GM12878 (cell line): ENCODE measurements at regions not wholly inside any gene's neighbourhood (a gene's known extent, or its start where the extent isn't known, plus 50 kb on each side); places are given as distances from the start of the nearest gene placed in this dataset.

ENCODE experiments used
- ATAC-seq: fragments of 200-7000 bp; cut with Tn5 transposase; 3 replicates; pipeline ENCODE4 v1.9.1; 2020; ENCODE audit warnings: mild to moderate bottlenecking, moderate library complexity
- BruUV-seq: library from RNA; stranded (reverse); fragments of 400-500 nt; replicated peaks from 2 replicates; lab custom pipeline; 2021; lab: Mats Ljungman, UMichigan
- CTCF ChIA-PET: fragments of 300-600 bp; sonication (Branson Sonifier 250); formaldehyde crosslinking; extraction: SDS; loops from one replicate; lab custom pipeline; 2021; ENCODE audit warnings: inconsistent platforms; lab: Yijun Ruan, JAX
- POLR2A ChIA-PET: fragments of 350-600 bp; formaldehyde crosslinking; extraction: SDS; loops from one replicate; lab custom pipeline; 2021; ENCODE audit warnings: inconsistent platforms; lab: Charles Lee
- RAD21 ChIA-PET: fragments of 300-600 bp; sonication (Branson Sonifier 250); formaldehyde crosslinking; loops from one replicate; lab custom pipeline; 2023; ENCODE audit warnings: antibody characterized with exemption; ENCODE audit not compliant: unreplicated experiment; lab: Charles Lee
- SMC1A ChIA-PET: fragments of 300-600 bp; sonication (Branson Sonifier 250); formaldehyde crosslinking; loops from one replicate; lab custom pipeline; 2023; ENCODE audit not compliant: unreplicated experiment, uncharacterized antibody; lab: Charles Lee
- DNase-seq: peaks from one replicate; pipeline ENCODE4 v3.0.0-alpha.2; 2011; ENCODE audit warnings: low read depth, low spot score
- FAIRE-seq: peaks from 3 replicates; lab custom pipeline; 2011; peaks lifted over from hg19 to GRCh38; lab: Jason Lieb, UNC
- H2AFZ ChIP-seq: 2 replicates; pipeline ENCODE4 v1.6.0; 2011; ENCODE audit warnings: low read depth, low read length, control low read depth; ENCODE audit not compliant: control insufficient read depth
- H3K27ac ChIP-seq: 2 replicates; pipeline ENCODE4 v1.5.1; 2011; ENCODE audit warnings: control low read depth; ENCODE audit not compliant: control insufficient read depth, insufficient read depth
- H3K27me3 ChIP-seq, 2 experiments: replicated peaks in 1 of 2; 2 replicates each; pipeline versions ENCODE4 v1.6.0 to v1.6.1; 2011; ENCODE audit warnings: low read length in 1 of 2; ENCODE audit not compliant: control insufficient read depth in 2 of 2, insufficient read depth in 2 of 2
- H3K36me3 ChIP-seq, 2 experiments: 2 replicates each; pipeline ENCODE4 v1.5.1; 2011; ENCODE audit warnings: low read length in 1 of 2; ENCODE audit not compliant: control insufficient read depth in 2 of 2, insufficient read depth in 2 of 2
- H3K4me1 ChIP-seq: 2 replicates; pipeline ENCODE4 v1.6.1; 2011; ENCODE audit warnings: mild to moderate bottlenecking, low read length, moderate library complexity, mixed read lengths; ENCODE audit not compliant: control insufficient read depth, insufficient read depth
- H3K4me2 ChIP-seq: 2 replicates; pipeline ENCODE4 v1.6.0; 2011; ENCODE audit warnings: control low read depth; ENCODE audit not compliant: control insufficient read depth, insufficient read depth
- H3K4me3 ChIP-seq: fragments of 200-600 bp; sonication (generic); 2 replicates; pipeline ENCODE4 v1.5.1; 2016
- H3K79me2 ChIP-seq: 2 replicates; pipeline ENCODE4 v1.6.0; 2011; ENCODE audit warnings: low read length; ENCODE audit not compliant: control insufficient read depth, insufficient read depth
- H3K9ac ChIP-seq: 2 replicates; pipeline ENCODE4 v1.8.0; 2011; ENCODE audit warnings: low read length, control low read depth, mixed read lengths; ENCODE audit not compliant: control insufficient read depth, insufficient read depth
- H3K9me3 ChIP-seq: replicated peaks from 3 replicates; pipeline ENCODE4 v1.5.1; 2011; ENCODE audit warnings: mild to moderate bottlenecking, low read length; ENCODE audit not compliant: control insufficient read depth, insufficient read depth
- H4K20me1 ChIP-seq: 2 replicates; pipeline ENCODE4 v1.6.0; 2011; ENCODE audit not compliant: control insufficient read depth, insufficient read depth
- BHLHE40 ChIP-seq, 2 experiments: fragments of 450-650 bp in 1 of 2; IDR thresholded peaks; 2 replicates each; pipeline ENCODE4 v1.6.1; 2011 to 2017; ENCODE audit warnings: low read depth in 2 of 2, borderline replicate concordance in 1 of 2, improper control_type of control experiment in 1 of 2, low read length in 1 of 2, mild to moderate bottlenecking in 1 of 2
- EGR1 ChIP-seq, 2 experiments: IDR thresholded peaks; 1 replicate in 1 of 2; 2 replicates in 1 of 2; pipeline ENCODE4 v1.6.1; 2011 to 2012; ENCODE audit warnings: low read depth in 2 of 2, low read length in 2 of 2, borderline replicate concordance in 1 of 2, mild to moderate bottlenecking in 1 of 2, moderate library complexity in 1 of 2
- NR2F1 ChIP-seq: fragments of 450-650 bp; conservative IDR thresholded peaks from 2 replicates; pipeline ENCODE4 v1.6.1; 2017; ENCODE audit warnings: mild to moderate bottlenecking
- ZBTB40 ChIP-seq: fragments of 450-650 bp; IDR thresholded peaks from 2 replicates; pipeline ENCODE4 v1.6.1; 2016; ENCODE audit warnings: mild to moderate bottlenecking, moderate library complexity, borderline replicate concordance
- ZNF24 ChIP-seq: fragments of 450-650 bp; IDR thresholded peaks from 2 replicates; pipeline ENCODE4 v1.6.1; 2017; ENCODE audit warnings: antibody characterized with exemption, mild to moderate bottlenecking
- WGBS: methylation state at CpG from one replicate; pipeline ENCODE4 v1.1.6; 2016; ENCODE audit warnings: low lambda C conversion rate; ENCODE audit not compliant: insufficient replicate concordance, insufficient coverage; ENCODE audit errors: missing lambda C conversion rate; 5-methylcytosine and 5-hydroxymethylcytosine counted together
- in situ Hi-C: fragments of 300-500 bp; cut with MboI; formaldehyde crosslinking; loops from 9 replicates; pipeline ENCODE4 v1.14.3; 2018; ENCODE audit warnings: mixed read lengths
- intact Hi-C: fragments of 100-400 bp; cut with micrococcal nuclease; formaldehyde crosslinking; loops from one replicate; pipeline ENCODE4 v1.14.2; 2022; ENCODE audit not compliant: unreplicated experiment
- TF ChIP-seq, protein P1 (sequence below): fragments of 450-650 bp; IDR thresholded peaks from 2 replicates; pipeline ENCODE4 v1.6.1; 2017; ENCODE audit warnings: mild to moderate bottlenecking, moderate library complexity

DNA sequence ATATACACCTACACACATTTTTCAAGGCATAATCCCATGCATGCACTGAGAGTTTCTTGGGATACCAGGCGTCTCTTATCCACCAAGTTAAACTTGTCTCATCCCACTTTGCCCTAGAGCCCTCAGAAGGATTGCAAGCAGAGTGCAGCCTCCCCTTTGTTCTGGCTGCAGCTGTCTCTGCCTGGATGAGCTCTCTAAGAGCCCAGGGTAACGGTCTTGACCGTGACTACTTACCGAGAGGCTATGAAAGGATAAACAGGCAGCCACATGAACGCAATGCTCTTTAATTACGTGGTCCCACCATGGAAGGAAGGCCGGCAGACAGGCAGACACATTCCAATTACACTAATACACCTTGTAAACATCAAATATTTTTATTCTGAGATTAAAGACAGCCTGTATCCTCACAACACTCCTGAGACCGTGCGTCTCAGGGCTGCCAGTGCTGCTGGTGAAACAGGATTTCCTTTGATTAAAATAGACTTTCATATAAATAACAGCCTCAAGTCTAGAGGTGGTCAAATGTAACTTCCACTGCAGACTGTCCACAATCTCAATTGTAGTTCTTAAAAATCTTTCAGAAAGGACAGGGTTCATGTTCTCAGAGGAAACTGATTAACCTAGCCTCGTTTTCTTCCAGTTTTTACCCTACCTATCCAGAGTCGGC lies 210.0 kb upstream of the PRDM1 start (continued):
- TF ChIP-seq ZBTB40: no peak

DNA sequence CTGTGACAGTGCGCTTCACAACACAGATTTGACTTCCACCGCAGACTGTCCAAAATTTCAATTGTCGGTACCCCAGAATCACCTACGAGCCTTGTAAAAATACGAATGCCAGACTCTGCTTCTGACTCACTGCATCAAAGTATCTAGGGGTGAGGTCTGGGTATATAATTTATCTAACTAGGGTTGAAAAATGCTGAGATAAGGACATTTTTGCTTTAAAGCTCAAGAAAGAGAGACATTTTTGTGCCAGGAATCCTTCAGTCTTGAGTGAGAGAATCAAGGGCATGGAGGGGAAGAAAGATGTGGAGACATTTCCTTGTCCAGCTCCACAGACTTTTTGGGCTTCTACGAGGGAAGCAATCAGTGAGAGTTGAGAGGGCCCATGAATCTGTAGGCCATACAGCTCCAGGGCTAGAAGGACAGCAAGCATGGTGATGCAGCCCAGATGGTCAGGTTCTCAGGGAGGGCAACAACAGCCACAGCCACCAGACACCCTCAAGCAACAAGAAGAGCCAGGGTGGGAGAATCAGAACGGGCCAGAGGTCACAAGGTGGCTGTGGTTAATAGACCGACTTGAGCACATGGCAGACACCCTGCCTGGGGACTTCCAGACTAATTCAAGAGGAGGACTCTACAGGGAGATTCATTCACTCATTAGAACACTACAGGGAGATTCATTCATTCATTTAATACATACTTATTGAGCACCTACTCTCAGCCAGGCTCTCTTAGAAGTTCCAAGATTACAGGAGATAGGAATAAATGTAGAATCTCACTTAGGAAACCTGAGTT lies 211.1 kb upstream of the PRDM1 start:
- Histone ChIP-seq H3K27ac (no peak overlapping the region), H3K9ac (no peak overlapping the region), H3K36me3 (no peaks in the 10 kb centered on the region), H3K4me2 (no peak overlapping the region), H2AFZ (no peak overlapping the region), H3K4me1 (no peaks in the 10 kb centered on the region), H3K9me3 (no peaks in the 10 kb centered on the region; the same call in 2 of the 3 replicates), H3K79me2 (no peaks in the 10 kb centered on the region), H3K27me3 (no peaks in the 10 kb centered on the region), H4K20me1 (no peaks in the 10 kb centered on the region), H3K4me3 (no peak overlapping the region)
- ChIA-PET RAD21 (interaction anchor here (1.0 kb wide), 1 partner anchor 20 kb away, joined by 3 read pairs; no protein-coding TSS in a partner anchor), CTCF (no interaction called here), POLR2A (no interaction called here), SMC1A (interaction anchor here (1.8 kb wide), 1 partner anchor 214 kb away, joined by 3 read pairs; no protein-coding TSS in a partner anchor)
- FAIRE-seq (no peak), ATAC-seq (peak; percentile 15; the same call in 1 of the 3 replicates), DNase-seq (no peak)
- WGBS: 55% methylated on average over 8 of the region's 8 CpGs
- intact Hi-C loops: no loop called here
- TF ChIP-seq, protein P1, sequence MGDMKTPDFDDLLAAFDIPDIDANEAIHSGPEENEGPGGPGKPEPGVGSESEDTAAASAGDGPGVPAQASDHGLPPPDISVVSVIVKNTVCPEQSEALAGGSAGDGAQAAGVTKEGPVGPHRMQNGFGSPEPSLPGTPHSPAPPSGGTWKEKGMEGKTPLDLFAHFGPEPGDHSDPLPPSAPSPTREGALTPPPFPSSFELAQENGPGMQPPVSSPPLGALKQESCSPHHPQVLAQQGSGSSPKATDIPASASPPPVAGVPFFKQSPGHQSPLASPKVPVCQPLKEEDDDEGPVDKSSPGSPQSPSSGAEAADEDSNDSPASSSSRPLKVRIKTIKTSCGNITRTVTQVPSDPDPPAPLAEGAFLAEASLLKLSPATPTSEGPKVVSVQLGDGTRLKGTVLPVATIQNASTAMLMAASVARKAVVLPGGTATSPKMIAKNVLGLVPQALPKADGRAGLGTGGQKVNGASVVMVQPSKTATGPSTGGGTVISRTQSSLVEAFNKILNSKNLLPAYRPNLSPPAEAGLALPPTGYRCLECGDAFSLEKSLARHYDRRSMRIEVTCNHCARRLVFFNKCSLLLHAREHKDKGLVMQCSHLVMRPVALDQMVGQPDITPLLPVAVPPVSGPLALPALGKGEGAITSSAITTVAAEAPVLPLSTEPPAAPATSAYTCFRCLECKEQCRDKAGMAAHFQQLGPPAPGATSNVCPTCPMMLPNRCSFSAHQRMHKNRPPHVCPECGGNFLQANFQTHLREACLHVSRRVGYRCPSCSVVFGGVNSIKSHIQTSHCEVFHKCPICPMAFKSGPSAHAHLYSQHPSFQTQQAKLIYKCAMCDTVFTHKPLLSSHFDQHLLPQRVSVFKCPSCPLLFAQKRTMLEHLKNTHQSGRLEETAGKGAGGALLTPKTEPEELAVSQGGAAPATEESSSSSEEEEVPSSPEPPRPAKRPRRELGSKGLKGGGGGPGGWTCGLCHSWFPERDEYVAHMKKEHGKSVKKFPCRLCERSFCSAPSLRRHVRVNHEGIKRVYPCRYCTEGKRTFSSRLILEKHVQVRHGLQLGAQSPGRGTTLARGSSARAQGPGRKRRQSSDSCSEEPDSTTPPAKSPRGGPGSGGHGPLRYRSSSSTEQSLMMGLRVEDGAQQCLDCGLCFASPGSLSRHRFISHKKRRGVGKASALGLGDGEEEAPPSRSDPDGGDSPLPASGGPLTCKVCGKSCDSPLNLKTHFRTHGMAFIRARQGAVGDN: peak; percentile 43; the same call in 1 of the 2 replicates
- TF ChIP-seq ZNF24: peak; percentile 90
- no peak for TF ChIP-seq EGR1 (IDR thresholded peaks at IDR 0.05; ENCODE audit: borderline replicate concordance in 1 of 2, low read depth in 2 of 2, low read length in 2 of 2)
- peak; percentile 81 for TF ChIP-seq NR2F1
- peak in 1 of 2 experiments; percentile 23; a peak in 1 of 4 replicates for TF ChIP-seq BHLHE40 (IDR thresholded peaks at IDR 0.05; ENCODE audit: borderline replicate concordance in 1 of 2, low read depth in 2 of 2, low read length in 1 of 2)
- no TSS peak for BruUV-seq
- in situ Hi-C loops: no loop called here
